H1 (cell line): ENCODE measurements at regions not wholly inside any gene's neighbourhood (a gene's known extent, or its start where the extent isn't known, plus 50 kb on each side); places are given as distances from the start of the nearest gene placed in this dataset.

Experiments used
- CTCF ChIA-PET: fragments of 300-600 bp; sonication (Branson Sonifier 250); formaldehyde crosslinking; loops from one replicate; lab custom pipeline; 2021; ENCODE audit not compliant: partially characterized antibody; lab: Charles Lee
- POLR2A ChIA-PET: fragments of 300-600 bp; sonication (Branson Sonifier 250); formaldehyde crosslinking; loops from one replicate; lab custom pipeline; 2021; ENCODE audit warnings: inconsistent platforms; ENCODE audit not compliant: partially characterized antibody; lab: Charles Lee
- DNase-seq, 2 experiments: peaks; one replicate each; pipeline versions ENCODE4 v3.0.0 to v3.0.0-alpha.2; 2010 to 2022; ENCODE audit warnings: low spot score in 2 of 2, low read depth in 1 of 2, mixed read lengths in 1 of 2
- FAIRE-seq: peaks from 2 replicates; lab custom pipeline; 2011; peaks lifted over from hg19 to GRCh38; lab: Jason Lieb, UNC
- H2AFZ ChIP-seq: 2 replicates; pipeline ENCODE4 v1.8.1; 2012; ENCODE audit warnings: low read length, inconsistent platforms
- H2AK5ac ChIP-seq: 2 replicates; pipeline ENCODE4 v1.6.1; 2013; ENCODE audit warnings: low read depth, low read length
- H2BK120ac ChIP-seq: replicated peaks from 2 replicates; pipeline ENCODE3; 2013; ENCODE audit warnings: low read depth, low read length, inconsistent platforms
- H2BK12ac ChIP-seq: 2 replicates; pipeline ENCODE4 v1.6.1; 2013; ENCODE audit warnings: low read depth, low read length
- H2BK15ac ChIP-seq: 2 replicates; pipeline ENCODE4 v1.6.1; 2013; ENCODE audit warnings: low read length
- H2BK20ac ChIP-seq: 2 replicates; pipeline ENCODE4 v1.6.1; 2013; ENCODE audit warnings: low read length
- H2BK5ac ChIP-seq: 2 replicates; pipeline ENCODE4 v1.6.1; 2013; ENCODE audit warnings: low read depth, low read length
- H3K14ac ChIP-seq: 2 replicates; pipeline ENCODE4 v1.6.1; 2013; ENCODE audit warnings: inconsistent platforms; ENCODE audit not compliant: insufficient read length
- H3K18ac ChIP-seq: 2 replicates; pipeline ENCODE4 v1.6.1; 2013; ENCODE audit warnings: low read length; ENCODE audit errors: extremely low read depth
- H3K23ac ChIP-seq: 2 replicates; pipeline ENCODE4 v1.6.1; 2013; ENCODE audit warnings: inconsistent platforms; ENCODE audit not compliant: insufficient read length
- H3K23me2 ChIP-seq: 2 replicates; pipeline ENCODE4 v1.6.1; 2013; ENCODE audit warnings: low read depth, low read length
- H3K27ac ChIP-seq: 2 replicates; pipeline ENCODE4 v1.6.1; 2011; ENCODE audit warnings: low read depth, low read length, inconsistent platforms
- H3K27me3 ChIP-seq, 4 experiments: replicated peaks in 1 of 4; 1 replicate in 1 of 4; 2 replicates in 3 of 4; pipeline versions ENCODE4 v1.6.1 to v1.8.1; 2011 to 2013; ENCODE audit warnings: low read length in 3 of 4, mild to moderate bottlenecking in 3 of 4, inconsistent platforms in 2 of 4, mixed read lengths in 2 of 4, moderate library complexity in 1 of 4; ENCODE audit not compliant: control insufficient read depth in 3 of 4, insufficient read depth in 3 of 4; ENCODE audit errors: extremely low read depth in 1 of 4
- H3K36me3 ChIP-seq, 4 experiments: 2 replicates each; pipeline versions ENCODE4 v1.6.1 to v1.8.1; 2011 to 2013; ENCODE audit warnings: mild to moderate bottlenecking in 4 of 4, low read length in 3 of 4, moderate library complexity in 2 of 4, control low read depth in 1 of 4, inconsistent platforms in 1 of 4; ENCODE audit not compliant: insufficient read depth in 4 of 4, control insufficient read depth in 2 of 4
- H3K4ac ChIP-seq: replicated peaks from 2 replicates; pipeline ENCODE3; 2013; ENCODE audit warnings: low read length, low read depth, mixed read lengths, inconsistent platforms; ENCODE audit not compliant: insufficient read length
- H3K4me1 ChIP-seq, 4 experiments: replicated peaks in 1 of 4; 1 replicate in 1 of 4; 2 replicates in 3 of 4; pipeline versions ENCODE4 v1.6.1 to v1.8.1; 2011 to 2013; ENCODE audit warnings: low read length in 3 of 4, inconsistent platforms in 2 of 4, mixed read lengths in 1 of 4; ENCODE audit not compliant: insufficient read depth in 4 of 4, control insufficient read depth in 3 of 4
- H3K4me2 ChIP-seq, 2 experiments: 2 replicates each; pipeline versions ENCODE4 v1.6.1 to v1.8.1; 2011 to 2013; ENCODE audit warnings: low read depth in 2 of 2, low read length in 2 of 2, control low read depth in 1 of 2, inconsistent platforms in 1 of 2, mild to moderate bottlenecking in 1 of 2; ENCODE audit not compliant: insufficient read depth in 1 of 2
- H3K4me3 ChIP-seq, 4 experiments: fragments of 200-600, 300-600 bp in 1 of 4; sonication (generic), shearing (Covaris generic), sonication (Bioruptor Twin) in 1 of 4; 2 replicates each; pipeline versions ENCODE4 v1.5.1 to v1.8.1; 2011 to 2016; ENCODE audit warnings: low read length in 4 of 4, low read depth in 3 of 4, control low read depth in 2 of 4, inconsistent platforms in 2 of 4, mild to moderate bottlenecking in 2 of 4, mixed read lengths in 1 of 4, moderate library complexity in 1 of 4; ENCODE audit not compliant: insufficient read depth in 2 of 4; ENCODE audit errors: extremely low read depth in 1 of 4
- H3K56ac ChIP-seq: replicated peaks from 2 replicates; pipeline ENCODE3; 2013; ENCODE audit warnings: low read depth, mild to moderate bottlenecking, mixed read lengths, low read length, inconsistent platforms; ENCODE audit not compliant: insufficient read length
- H3K79me1 ChIP-seq: 2 replicates; pipeline ENCODE4 v1.6.1; 2013; ENCODE audit warnings: low read depth, low read length, control low read depth
- H3K79me2 ChIP-seq, 2 experiments: 2 replicates each; pipeline versions ENCODE4 v1.6.1 to v1.8.1; 2012 to 2013; ENCODE audit warnings: low read length in 2 of 2, mild to moderate bottlenecking in 2 of 2, inconsistent platforms in 1 of 2; ENCODE audit not compliant: insufficient read depth in 2 of 2, control insufficient read depth in 1 of 2
- H3K9ac ChIP-seq, 4 experiments: replicated peaks in 1 of 4; 1 replicate in 1 of 4; 2 replicates in 3 of 4; pipeline versions ENCODE4 v1.6.1 to v1.8.1; 2011 to 2013; ENCODE audit warnings: low read depth in 3 of 4, low read length in 3 of 4, control low read depth in 2 of 4, mild to moderate bottlenecking in 2 of 4, moderate library complexity in 2 of 4, inconsistent platforms in 1 of 4; ENCODE audit errors: extremely low read depth in 1 of 4
- H3K9me3 ChIP-seq, 2 experiments: 2 replicates each; pipeline versions ENCODE4 v1.6.1 to v1.8.1; 2012 to 2013; ENCODE audit warnings: mild to moderate bottlenecking in 2 of 2, moderate library complexity in 2 of 2, control low read depth in 1 of 2, inconsistent platforms in 1 of 2, low read depth in 1 of 2, low read length in 1 of 2, mixed read lengths in 1 of 2; ENCODE audit not compliant: insufficient read depth in 2 of 2
- H4K20me1 ChIP-seq, 2 experiments: replicated peaks in 1 of 2; 2 replicates each; pipeline versions ENCODE3 to v1.8.1; 2011 to 2013; ENCODE audit warnings: inconsistent platforms in 2 of 2, low read length in 2 of 2, mild to moderate bottlenecking in 1 of 2; ENCODE audit not compliant: insufficient read depth in 2 of 2, control insufficient read depth in 1 of 2
- H4K5ac ChIP-seq: 2 replicates; pipeline ENCODE4 v1.6.1; 2013; ENCODE audit warnings: low read length, low read depth, mixed read lengths, inconsistent platforms; ENCODE audit not compliant: insufficient read length
- H4K8ac ChIP-seq: 2 replicates; pipeline ENCODE4 v1.8.0; 2013; ENCODE audit warnings: mild to moderate bottlenecking, moderate library complexity, low read length, inconsistent platforms; ENCODE audit not compliant: insufficient read depth; ENCODE audit errors: extremely low read depth
- H4K91ac ChIP-seq: replicated peaks from 2 replicates; pipeline ENCODE3; 2013; ENCODE audit warnings: low read length, mixed read lengths, inconsistent platforms; ENCODE audit not compliant: insufficient read length
- ATF2 ChIP-seq: IDR thresholded peaks from 2 replicates; pipeline ENCODE4 v1.6.1; 2012; ENCODE audit warnings: low read length, inconsistent platforms
- CTCF ChIP-seq, 3 experiments: IDR thresholded peaks; 1 replicate in 2 of 3; 2 replicates in 1 of 3; pipeline versions ENCODE4 v1.5.1 to v1.6.1; 2011; ENCODE audit warnings: low read length in 3 of 3, mild to moderate bottlenecking in 3 of 3, inconsistent platforms in 2 of 3, low read depth in 1 of 3, moderate library complexity in 1 of 3; ENCODE audit not compliant: insufficient read depth in 1 of 3; ENCODE audit errors: control extremely low read depth in 1 of 3
- FOSL1 ChIP-seq: IDR thresholded peaks from 2 replicates; pipeline ENCODE4 v1.6.1; 2011; ENCODE audit warnings: mild to moderate bottlenecking, low read depth, low read length, moderate library complexity; ENCODE audit not compliant: insufficient read depth
- NANOG ChIP-seq: IDR thresholded peaks from 2 replicates; pipeline ENCODE4 v1.6.1; 2011; ENCODE audit warnings: low read length, low read depth, mild to moderate bottlenecking, inconsistent platforms; ENCODE audit not compliant: insufficient read depth, poor library complexity, severe bottlenecking
- RAD21 ChIP-seq, 2 experiments: IDR thresholded peaks in 1 of 2; conservative IDR thresholded peaks in 1 of 2; 2 replicates each; pipeline ENCODE4 v1.6.1; 2011; ENCODE audit warnings: low read depth in 2 of 2, low read length in 2 of 2, improper control_type of control experiment in 1 of 2, inconsistent platforms in 1 of 2, mild to moderate bottlenecking in 1 of 2, moderate library complexity in 1 of 2
- WGBS, 2 experiments: shearing (Covaris generic) in 1 of 2; methylation state at CpG; one replicate each; pipeline versions ENCODE4 v1.1.6 to v1.1.7; 2013 to 2015; ENCODE audit warnings: low lambda C conversion rate in 2 of 2, mixed read lengths in 2 of 2, inconsistent platforms in 1 of 2, low coverage in 1 of 2, missing lambda C conversion rate in 1 of 2; ENCODE audit not compliant: insufficient replicate concordance in 2 of 2, insufficient coverage in 1 of 2, insufficient read length in 1 of 2; ENCODE audit errors: extremely low coverage in 1 of 2, missing lambda C conversion rate in 1 of 2; 5-methylcytosine and 5-hydroxymethylcytosine counted together

- no peak overlapping the region for H3K27ac ChIP-seq
- H3K27me3 ChIP-seq, result no peaks in the 10 kb centered on the region
- H2AFZ ChIP-seq, result no peak overlapping the region
- no peaks in the 10 kb centered on the region for H4K20me1 ChIP-seq
- no peak overlapping the region for H4K5ac ChIP-seq
- H3K4me1 ChIP-seq, result no peaks in the 10 kb centered on the region
- H3K4me2 ChIP-seq, result no peak overlapping the region
- WGBS, 2 experiments, result 89% methylated on average over 1 of the region's 1 CpG; no CpG with 5 or more reads in 1 of the 2 experiments
- no peak overlapping the region for H4K91ac ChIP-seq
- H3K14ac ChIP-seq, result no peak overlapping the region
- H2BK5ac ChIP-seq, result no peak overlapping the region
- H2BK120ac ChIP-seq, result no peak overlapping the region
- H3K4me3 ChIP-seq, result no peak overlapping the region
- no peak overlapping the region for H3K56ac ChIP-seq
- H4K8ac ChIP-seq, result no peak overlapping the region
- H3K79me2 ChIP-seq, result no peaks in the 10 kb centered on the region
- no peak overlapping the region for H3K18ac ChIP-seq
- no peaks in the 10 kb centered on the region for H3K79me1 ChIP-seq
- ChIA-PET CTCF (interaction anchor here (0.6 kb wide), 1 partner anchor 11 kb away, joined by 3 read pairs; no protein-coding TSS in a partner anchor), POLR2A (no interaction called here)
- H2BK20ac ChIP-seq, result no peak overlapping the region
- FAIRE-seq, result no peak
- H2AK5ac ChIP-seq, result no peak overlapping the region
- no peak overlapping the region for H2BK12ac ChIP-seq
- H3K23me2 ChIP-seq, result no peaks in the 10 kb centered on the region
- no peak overlapping the region for H2BK15ac ChIP-seq
- H3K36me3 ChIP-seq, result no peaks in the 10 kb centered on the region
- H3K9me3 ChIP-seq, result no peaks in the 10 kb centered on the region
- no peak overlapping the region for H3K9ac ChIP-seq
- H3K23ac ChIP-seq, result no peak overlapping the region
- no peak overlapping the region for H3K4ac ChIP-seq
- no peak for DNase-seq
- TF ChIP-seq ATF2 (no peak), RAD21 (IDR thresholded peaks at IDR 0.05 in 1 of 2, conservative IDR thresholded peaks at IDR 0.05 in 1 of 2; ENCODE audit: low read depth in 2 of 2, low read length in 2 of 2) (no peak), NANOG (no peak), FOSL1 (no peak), CTCF (IDR thresholded peaks at IDR 0.05; ENCODE audit: control extremely low read depth in 1 of 3, insufficient read depth in 1 of 3, low read depth in 1 of 3, low read length in 3 of 3) (no peak)
Observed at GRCh38 chr10:90674461-90674860, 183.4 kb downstream of the HTR7 start.
